GM18511 (cell line): ENCODE measurements at regions not wholly inside any gene's neighbourhood (a gene's known extent, or its start where the extent isn't known, plus 50 kb on each side); places are given as distances from the start of the nearest gene placed in this dataset.

Source experiments
- ATAC-seq: cut with Tn5 transposase; IDR thresholded peaks from one replicate; pipeline ENCODE4 v1.9.1; 2021; ENCODE audit warnings: mild to moderate bottlenecking, moderate library complexity; ENCODE audit not compliant: unreplicated experiment

DNA sequence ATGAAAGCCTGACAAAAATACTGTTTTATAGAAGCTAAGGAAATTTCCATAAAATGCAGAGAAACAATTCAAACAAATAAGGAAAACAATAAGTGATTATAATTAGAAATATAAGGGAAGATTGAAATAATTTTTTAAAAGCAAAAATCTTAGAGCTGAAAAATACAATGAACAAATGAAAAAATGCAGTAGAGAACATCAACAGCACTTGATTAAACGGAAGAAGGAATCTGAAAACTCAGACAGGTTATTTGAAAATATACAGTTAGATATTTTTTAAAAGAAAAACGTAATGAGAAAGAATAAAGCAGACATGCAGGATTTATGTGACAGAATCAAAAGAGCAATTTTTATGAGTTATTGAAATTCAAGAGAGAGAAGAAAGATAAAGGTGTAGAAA lies 279.1 kb upstream of the MAGI2 start:
- ATAC-seq = no peak

DNA sequence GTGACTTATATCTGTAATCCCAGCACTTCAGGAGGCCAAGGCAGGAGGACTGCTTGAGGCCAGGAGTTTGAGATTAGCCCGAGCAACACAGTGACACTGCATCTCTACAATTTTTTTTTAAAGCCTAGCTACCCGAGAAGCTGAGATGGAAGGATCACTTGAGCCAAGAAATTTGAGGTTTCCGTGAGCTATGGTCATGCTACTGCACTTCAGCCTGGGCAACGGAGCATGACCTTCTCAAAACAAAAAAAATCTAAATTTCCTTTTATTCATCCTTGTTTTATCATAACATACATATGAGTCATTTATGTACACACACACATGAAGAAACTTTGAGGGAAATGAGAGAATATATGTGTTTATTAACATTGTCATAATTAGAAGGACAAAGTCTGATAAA lies 277.5 kb upstream of the MAGI2 start:
- no peak for ATAC-seq

DNA sequence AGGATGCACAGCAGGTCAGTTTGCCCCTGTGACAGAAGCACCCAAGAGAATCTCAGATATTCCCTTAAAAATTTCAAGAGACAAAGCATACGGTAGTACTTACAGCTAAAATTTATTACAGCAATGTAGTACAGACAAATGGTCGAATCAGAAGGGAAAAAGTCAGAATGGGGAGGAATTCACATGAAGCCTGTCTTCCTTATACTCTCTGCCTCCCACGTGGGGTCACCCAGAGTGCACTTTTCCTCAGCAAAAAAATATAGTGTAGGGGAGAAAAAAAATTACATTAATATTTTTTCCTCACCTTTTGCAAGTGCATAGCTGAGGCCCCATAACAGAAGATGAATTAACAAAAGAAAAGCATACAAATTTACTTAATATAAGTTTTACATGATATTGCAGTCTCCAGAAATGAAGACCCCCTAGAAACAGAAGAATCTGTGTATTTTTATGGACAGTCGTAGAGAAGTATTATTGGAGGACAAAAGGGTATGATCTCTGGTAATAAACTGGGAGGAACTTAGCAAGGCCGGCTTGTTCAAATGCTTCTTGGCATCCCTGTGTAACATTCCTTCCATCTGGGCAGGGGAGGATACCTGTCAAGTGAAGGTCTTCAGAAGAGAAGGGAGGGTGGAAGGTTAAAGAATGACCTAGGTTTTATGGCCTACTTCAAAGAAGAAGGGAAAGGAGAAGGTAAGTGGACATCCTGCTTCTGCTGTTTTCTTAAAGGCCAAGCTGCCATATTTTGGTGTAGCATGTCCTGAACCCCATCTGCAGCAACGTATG lies 270.6 kb upstream of the MAGI2 start:
- no peak for ATAC-seq

DNA sequence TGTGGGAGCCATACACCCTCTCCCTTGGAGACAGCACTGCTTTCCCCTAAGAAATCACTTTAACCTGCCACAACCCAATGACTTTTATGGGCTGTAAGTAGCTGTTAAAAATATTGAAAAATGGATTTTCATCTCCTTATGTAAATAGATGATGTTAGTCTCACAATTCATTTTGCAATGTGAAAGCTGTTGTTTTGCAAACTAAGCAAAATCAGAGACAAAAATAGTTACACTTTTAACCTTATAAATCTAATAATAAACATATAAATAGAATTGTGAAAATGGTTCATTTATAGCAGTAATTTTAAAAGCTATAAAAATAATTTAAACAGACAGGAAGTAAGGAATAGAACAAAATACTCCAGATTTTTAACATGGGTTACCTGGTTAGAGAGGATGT lies 268.8 kb upstream of the MAGI2 start:
- no peak for ATAC-seq

DNA sequence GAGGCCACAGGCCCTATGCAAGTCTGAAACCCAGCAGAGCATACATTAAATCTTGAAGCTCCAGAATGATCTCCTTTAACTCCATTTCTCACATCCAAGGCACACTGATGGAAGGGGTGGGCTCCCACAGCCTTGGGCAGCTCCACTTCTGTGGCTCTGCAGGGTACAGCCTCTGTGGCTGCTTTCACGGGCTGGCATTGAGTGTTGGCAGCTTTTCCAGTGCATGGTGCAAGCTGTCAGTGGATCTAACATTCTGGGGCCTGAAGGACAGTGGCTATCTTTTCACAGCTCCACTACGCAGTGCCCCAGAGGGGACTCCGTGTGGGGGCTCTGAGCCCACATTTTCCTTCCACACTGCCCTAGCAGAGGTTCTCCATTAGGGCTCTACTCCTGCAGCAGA lies 265.7 kb upstream of the MAGI2 start:
- ATAC-seq = no peak

DNA sequence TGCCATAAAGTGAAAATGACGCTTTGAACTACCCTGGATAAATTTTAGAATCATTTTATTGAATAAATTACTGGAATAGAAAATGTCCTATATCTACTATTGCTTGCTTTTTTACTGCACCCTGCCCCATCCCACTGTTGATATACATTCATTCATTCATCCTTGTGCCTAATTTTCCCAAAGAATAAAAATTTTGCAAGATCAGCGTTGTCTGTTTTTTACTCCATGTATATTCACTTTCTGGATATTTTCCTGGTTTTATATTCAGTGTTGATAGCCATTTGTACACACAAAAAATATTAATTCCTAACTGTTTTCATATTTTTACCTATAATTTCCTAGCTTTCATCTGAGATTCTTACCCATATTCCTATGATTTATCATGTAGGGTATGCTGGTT lies 262.9 kb upstream of the MAGI2 start:
- no peak for ATAC-seq

DNA sequence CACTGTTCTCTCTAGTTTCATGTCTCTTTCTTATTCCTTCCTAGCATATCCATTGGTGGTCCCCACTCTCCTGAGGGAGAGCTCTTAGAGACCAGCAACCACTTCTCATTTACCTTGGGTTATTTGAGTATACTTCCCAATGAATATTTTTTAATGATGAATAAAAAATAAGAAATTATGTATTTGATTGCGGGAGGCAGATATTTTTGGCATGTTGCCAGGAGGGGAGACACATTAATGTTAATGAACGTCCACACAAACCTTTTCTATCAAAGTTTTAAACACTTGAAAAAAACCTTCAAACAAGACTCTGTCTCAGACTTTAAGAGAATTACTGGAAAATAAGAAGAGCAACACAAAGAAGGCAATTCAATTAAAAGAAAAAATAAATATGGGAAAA lies 260.6 kb upstream of the MAGI2 start:
- no peak for ATAC-seq

DNA sequence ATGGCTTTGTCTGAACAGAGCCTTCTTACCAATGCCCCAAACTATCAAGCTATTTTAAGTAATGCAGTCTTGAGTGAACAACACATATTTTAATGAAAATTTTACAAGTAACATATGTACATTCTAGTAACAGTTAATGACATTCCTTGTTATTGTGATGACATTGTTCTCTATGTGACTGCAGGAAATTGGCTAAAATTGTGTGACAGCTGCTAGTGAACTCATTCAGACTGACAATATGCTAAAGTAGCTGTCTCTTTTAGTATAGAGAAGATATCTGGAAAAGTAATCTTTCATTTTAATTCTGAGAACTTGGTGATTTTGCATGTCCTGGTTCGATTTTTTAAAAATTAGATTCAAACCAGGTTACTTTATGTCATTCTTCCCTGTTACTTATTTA lies 259.8 kb upstream of the MAGI2 start:
- no peak for ATAC-seq

DNA sequence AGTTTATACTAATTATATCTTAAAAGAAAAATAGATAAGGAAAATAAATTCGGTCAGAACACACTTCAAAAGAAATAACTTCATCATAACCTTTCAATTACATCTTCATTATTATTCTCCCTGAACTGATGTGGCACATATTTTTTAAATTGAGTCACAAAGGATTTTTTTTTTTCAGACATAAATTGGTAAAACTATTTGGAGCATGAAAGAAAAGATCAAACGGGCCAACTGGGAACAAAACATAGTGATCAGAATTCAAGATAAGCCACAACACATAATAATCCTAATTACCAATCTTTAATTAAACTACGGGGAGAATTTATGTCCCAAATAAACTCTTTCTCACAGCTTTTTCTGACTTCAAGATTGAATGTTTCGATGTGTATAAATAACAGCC lies 258.2 kb upstream of the MAGI2 start:
- ATAC-seq = no peak

DNA sequence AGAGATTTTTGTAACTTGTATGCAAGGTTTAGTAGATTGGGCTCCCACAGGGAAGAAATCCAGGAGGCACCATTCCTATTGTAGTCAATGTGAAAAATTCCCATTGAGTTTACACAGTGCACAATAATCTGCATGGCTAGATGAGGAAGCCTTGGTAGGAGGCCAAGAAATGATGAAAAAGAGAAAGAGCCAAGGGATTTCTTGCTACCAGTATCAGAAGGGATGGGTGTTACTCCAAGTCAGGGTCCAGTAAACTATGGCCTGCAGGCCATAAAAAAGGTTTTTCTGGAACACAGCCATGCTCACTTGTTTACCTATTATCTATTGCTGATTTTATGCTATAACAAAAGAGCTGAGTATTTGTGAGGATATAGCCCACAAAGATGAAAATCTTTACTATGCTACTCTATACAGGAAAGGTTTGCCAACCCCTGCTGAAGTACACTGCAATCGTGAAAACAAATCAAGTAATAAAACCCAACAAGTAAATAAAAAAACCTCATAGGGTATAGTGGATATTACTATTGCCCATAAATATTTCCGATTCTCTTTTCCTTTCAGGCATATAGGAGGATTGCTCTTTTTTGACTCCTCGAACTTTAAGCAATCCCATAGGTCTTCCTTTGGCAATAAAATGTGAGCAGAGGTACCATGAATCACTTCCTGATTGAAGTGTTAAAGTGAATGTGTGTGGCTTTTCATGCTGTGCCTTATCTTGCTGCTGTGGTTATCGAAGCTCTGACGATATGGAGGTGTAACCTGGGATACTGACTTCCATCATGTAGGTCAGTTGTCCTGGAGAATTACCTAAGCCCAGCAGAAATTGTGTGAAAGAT lies 256.3 kb upstream of the MAGI2 start:
- ATAC-seq = no peak

DNA sequence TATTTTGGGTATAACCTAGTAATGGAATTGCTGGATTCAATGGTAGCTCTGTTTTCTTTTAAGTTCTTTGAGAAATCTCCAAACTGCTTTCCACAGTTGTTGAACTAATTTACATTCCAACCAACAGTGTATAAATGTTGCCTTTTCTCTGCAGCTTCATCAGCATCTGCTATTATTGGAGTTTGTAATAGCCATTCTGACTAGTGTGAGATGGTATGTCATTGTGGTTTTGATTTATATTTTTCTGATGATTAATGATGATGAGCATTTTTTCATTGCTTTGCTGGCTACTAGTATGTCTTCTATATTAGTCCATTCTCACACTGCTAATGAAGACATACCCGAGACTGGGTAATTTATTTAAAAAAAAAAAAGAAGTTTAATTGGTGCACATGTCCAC lies 248.6 kb upstream of the MAGI2 start:
- no peak for ATAC-seq

DNA sequence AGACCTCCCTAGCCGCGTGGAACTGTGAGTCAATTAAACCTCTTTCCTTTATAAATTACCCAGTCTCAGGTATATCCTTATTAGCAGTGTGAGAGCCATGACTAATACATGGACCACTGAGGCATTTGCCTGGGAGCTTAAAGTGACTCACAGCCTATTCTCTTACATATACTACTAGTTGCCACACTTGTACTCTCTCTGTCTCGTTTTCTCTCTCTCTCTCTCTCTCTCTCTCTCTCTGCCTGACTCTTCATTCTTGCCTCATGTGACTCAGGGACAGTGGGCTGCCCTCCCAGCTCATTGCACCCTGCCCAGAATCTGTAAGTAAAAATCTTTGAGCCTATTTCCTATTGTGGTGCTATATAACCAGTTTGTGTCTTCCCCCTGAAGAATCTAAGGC lies 238.5 kb upstream of the MAGI2 start:
- no peak for ATAC-seq

DNA sequence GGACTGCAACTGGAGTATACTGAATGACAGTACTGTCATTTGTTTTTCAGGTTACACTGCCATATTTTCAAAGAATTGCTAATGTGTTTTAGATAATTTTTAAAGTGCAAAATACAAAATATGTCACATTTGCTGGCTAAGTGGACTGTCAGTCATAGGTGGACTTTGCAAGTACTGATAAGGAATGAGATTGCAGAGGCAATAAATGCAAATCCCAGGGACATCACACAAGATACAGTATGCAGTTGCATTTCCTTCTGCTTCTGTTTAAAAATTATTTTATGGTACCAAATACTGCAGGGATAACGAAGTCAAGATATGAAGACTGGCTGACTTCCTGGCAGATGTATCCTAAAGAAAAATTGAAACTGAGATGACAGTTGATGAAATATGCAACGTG lies 237.6 kb upstream of the MAGI2 start:
- ATAC-seq = no peak

DNA sequence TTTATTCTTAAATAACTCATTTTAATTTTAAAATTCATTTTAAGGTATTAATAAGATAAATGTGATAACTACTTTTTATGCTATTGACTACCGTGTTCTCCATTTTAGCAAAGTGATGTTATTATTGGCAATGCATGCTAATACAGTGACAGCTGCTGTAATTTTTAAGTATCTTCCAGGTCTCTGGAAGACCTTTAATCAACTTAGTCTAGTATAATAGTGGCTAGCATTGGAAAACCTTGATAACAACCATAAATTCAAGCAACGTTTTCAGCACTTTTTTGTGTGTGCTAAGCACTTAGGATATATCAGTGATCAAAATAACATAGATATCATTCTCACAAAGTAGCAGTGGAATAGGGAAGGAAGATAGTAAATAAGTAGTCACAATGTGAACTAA lies 230.9 kb upstream of the MAGI2 start:
- no peak for ATAC-seq

DNA sequence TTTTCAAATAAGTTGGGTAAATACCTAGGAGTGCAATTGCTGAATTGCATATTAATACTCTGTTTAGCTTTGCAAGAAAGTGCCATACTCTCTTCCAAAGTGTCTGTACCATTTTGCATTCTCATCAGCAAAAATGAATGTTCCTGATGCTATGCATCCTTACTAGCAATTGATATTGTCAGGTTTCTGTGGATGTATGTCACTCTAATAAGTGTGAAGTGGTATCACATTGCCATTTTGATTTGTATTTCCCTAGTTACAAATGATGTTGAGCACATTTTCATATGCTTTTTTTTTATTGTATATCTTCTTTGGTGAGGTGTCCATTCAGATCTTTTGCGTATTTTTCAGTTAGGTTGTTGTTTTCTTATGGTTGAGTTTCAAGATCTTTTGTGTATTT lies 230.4 kb upstream of the MAGI2 start:
- no peak for ATAC-seq

DNA sequence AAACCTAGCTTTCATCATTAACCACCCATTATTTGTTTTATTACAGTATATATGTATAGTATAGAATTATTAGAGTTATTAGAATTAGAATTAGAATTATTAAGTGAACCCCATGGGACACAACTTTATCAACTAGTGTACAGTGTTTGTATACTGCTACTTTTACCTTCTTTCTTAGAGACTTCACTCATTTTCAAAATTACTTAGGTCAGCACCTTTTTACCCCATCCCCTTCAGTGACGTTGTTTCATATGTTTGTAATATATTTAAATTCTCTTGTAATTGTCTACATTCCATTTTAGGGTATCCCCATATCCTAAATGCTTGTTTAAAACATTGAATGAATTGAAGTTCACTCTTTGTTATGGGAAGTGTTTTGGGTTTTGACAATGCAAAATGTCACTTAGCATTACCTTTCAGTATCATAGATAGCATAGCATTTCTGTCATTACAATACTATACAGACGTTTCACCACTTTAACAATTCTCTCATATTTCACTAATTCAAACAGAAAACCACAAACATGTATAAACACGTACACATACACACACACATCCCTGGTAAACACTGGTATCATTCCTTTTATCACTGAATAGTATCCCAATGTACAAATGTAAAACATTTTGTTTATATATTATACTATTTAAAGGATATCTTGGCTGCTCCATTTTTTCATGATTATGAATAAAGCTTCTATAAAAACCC lies 229.9 kb upstream of the MAGI2 start:
- no peak for ATAC-seq

DNA sequence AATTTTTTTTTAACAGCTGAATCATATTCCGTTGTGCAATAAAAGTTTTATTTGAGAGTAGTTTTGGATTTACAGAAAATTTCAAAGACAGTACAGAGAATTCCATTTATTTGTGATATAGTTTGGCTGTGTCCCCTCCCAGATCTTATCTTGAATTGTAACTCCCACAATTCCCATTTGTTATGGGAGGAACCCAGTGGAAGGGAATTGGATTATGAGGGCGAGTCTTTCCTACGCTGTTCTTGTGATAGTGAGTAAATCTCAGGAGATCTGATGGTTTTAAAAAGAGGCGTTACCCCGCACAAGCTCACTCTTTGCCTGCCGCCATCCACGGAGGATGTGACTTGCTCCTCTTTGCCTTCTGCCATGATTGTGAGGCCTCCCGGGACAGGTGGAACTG lies 228.0 kb upstream of the MAGI2 start:
- no peak for ATAC-seq

DNA sequence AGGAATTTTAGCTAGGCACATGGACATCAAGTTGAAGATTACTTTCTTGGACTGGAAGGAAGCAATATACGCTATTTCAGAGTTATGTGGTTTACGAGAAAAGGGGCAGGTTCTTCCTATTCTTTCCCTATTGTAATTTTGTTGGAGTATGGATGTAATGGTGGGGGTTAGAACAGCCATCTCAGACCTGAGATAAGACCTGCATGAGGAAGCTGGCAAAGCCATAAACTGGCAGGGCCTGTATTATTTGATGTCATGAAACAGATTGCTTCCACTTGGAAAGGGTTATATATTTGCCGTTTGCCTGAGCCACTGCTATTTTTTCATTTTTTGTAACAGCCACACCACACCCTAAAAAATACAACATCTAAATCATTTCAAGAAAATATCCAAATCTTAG lies 220.5 kb upstream of the MAGI2 start:
- ATAC-seq = no peak

DNA sequence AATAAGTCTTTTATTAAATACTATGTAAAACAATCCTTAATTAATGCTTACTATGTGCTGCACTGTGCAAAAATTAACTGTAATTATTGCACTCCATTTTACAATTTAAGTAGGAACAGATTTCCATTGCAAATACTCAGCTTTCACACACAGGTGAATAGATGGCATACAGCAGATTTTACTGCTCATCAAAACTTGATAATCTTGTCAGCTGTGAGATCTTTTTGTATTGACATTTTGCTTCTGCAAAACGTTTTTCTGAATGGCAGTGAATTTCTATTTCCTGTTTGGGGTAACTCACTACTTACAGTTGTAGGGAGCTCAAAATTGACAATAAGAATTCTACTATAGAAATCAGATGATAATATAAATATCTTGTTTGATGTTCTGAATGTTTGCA lies 220.0 kb upstream of the MAGI2 start:
- ATAC-seq = no peak

DNA sequence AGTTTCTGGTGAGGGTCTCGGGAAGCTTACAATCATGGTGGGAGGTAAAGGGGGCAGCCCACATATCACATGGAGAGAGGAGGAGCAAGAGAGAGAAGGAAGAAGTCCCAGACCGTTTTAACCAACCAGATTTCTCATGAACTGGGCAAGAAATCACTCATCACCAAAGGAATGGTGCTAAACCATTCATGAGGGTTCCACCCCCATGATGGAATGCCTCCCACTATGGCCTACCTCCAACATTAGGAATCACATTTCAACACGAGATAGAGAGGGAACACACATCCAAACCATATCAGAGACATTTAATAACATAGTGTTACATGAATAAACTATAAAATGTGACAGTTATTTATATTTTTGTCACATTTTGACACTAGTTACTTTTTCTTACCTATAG lies 214.8 kb upstream of the MAGI2 start:
- no peak for ATAC-seq

DNA sequence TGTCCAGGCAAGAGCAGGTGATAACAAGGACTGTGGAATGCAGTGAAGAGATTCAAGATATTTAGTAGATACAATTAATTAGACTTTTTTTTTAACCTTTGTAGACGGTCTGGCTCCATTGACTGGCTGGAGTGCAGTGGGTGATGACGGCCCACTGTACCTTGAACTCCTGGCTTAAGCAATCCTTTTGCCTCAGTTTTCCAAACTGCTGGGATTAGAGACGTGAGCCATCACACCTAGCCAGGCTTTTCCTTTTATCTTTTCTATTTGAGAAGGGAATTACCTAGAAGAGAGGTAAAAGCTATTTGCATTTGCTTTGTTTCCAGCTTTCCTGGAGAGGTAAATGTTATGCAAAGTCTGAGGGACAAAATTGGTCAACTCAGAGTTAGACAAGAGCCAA lies 213.0 kb upstream of the MAGI2 start:
- ATAC-seq = no peak
